ENCODE measurements at regions not wholly inside any gene's neighbourhood (a gene's known extent, or its start where the extent isn't known, plus 50 kb on each side); places are given as distances from the start of the nearest gene placed in this dataset.

- no peak for DNase-seq
- Mint-ChIP-seq H3K9me3 (ENCODE audit: low read depth) (peaks cover 5% of the 10 kb centered on the region), H3K27me3 (peaks cover 8% of the 10 kb centered on the region), H3K4me3 (no peak overlapping the region), H3K27ac (no peak overlapping the region), H3K4me1 (peaks cover 6% of the 10 kb centered on the region), H3K36me3 (ENCODE audit: low read depth) (no peaks in the 10 kb centered on the region)
- ChIA-PET POLR2A (no interaction called here), CTCF (interaction anchor here (0.6 kb wide), 1 partner anchor 26 kb away, joined by 3 read pairs; no protein-coding TSS in a partner anchor)
- intact Hi-C loops (cut with DNase I, micrococcal nuclease): no loop called here
- ATAC-seq: no peak
Observed at GRCh38 chr1:221337106-221337505, 404.8 kb downstream of the DUSP10 start.

GRCh38 chr1:221343136-221343535 lies 398.8 kb downstream of the DUSP10 start:
- DNase-seq: no peak
- H3K4me1 Mint-ChIP-seq: no peaks in the 10 kb centered on the region
- H3K36me3 Mint-ChIP-seq (ENCODE audit: low read depth): no peaks in the 10 kb centered on the region
- ChIA-PET POLR2A (no interaction called here), CTCF (no interaction called here)
- peaks cover 6% of the 10 kb centered on the region for H3K27me3 Mint-ChIP-seq
- ATAC-seq: no peak
- no peak overlapping the region for H3K4me3 Mint-ChIP-seq
- no peak overlapping the region for H3K27ac Mint-ChIP-seq
- intact Hi-C loops (cut with DNase I, micrococcal nuclease): no loop called here
- no peaks in the 10 kb centered on the region for H3K9me3 Mint-ChIP-seq (ENCODE audit: low read depth)

GRCh38 chr1:221343607-221344006 lies 398.3 kb downstream of the DUSP10 start:
- Mint-ChIP-seq H3K4me3 (no peak overlapping the region), H3K27me3 (peaks cover 4% of the 10 kb centered on the region), H3K27ac (no peak overlapping the region), H3K36me3 (ENCODE audit: low read depth) (no peaks in the 10 kb centered on the region), H3K4me1 (no peaks in the 10 kb centered on the region), H3K9me3 (ENCODE audit: low read depth) (no peaks in the 10 kb centered on the region)
- ChIA-PET POLR2A (no interaction called here), CTCF (no interaction called here)
- DNase-seq (no peak), ATAC-seq (no peak)
- intact Hi-C loops (cut with DNase I, micrococcal nuclease): no loop called here

- ChIA-PET POLR2A (no interaction called here), CTCF (no interaction called here)
- Mint-ChIP-seq H3K4me3 (no peak overlapping the region), H3K36me3 (ENCODE audit: low read depth) (no peaks in the 10 kb centered on the region), H3K27ac (no peak overlapping the region), H3K9me3 (ENCODE audit: low read depth) (no peaks in the 10 kb centered on the region), H3K4me1 (no peaks in the 10 kb centered on the region), H3K27me3 (peaks cover 4% of the 10 kb centered on the region)
- intact Hi-C loops (cut with DNase I, micrococcal nuclease): no loop called here
- DNase-seq (no peak), ATAC-seq (no peak)
Observed at GRCh38 chr1:221344693-221345092, 397.2 kb downstream of the DUSP10 start.

- POLR2A ChIA-PET: no interaction called here
- intact Hi-C loops (cut with DNase I, micrococcal nuclease): no loop called here
- peaks cover 4% of the 10 kb centered on the region for H3K27me3 Mint-ChIP-seq
Observed at GRCh38 chr1:221347706-221348105, 394.2 kb downstream of the DUSP10 start.

GRCh38 chr1:221350091-221350490 lies 391.8 kb downstream of the DUSP10 start:
- ChIA-PET POLR2A (no interaction called here), CTCF (no interaction called here)
- Mint-ChIP-seq H3K4me1 (no peaks in the 10 kb centered on the region), H3K27ac (no peak overlapping the region), H3K36me3 (ENCODE audit: low read depth) (no peaks in the 10 kb centered on the region), H3K9me3 (ENCODE audit: low read depth) (no peaks in the 10 kb centered on the region), H3K27me3 (peaks cover 2% of the 10 kb centered on the region), H3K4me3 (no peak overlapping the region)
- DNase-seq (no peak), ATAC-seq (no peak)
- intact Hi-C loops (cut with DNase I, micrococcal nuclease): no loop called here

More at GRCh38 chr1:221347706-221348105, 394.2 kb downstream of the DUSP10 start:
- Mint-ChIP-seq H3K9me3 (ENCODE audit: low read depth) (no peaks in the 10 kb centered on the region), H3K4me1 (no peaks in the 10 kb centered on the region), H3K4me3 (no peak overlapping the region), H3K36me3 (ENCODE audit: low read depth) (no peaks in the 10 kb centered on the region), H3K27ac (no peak overlapping the region)
- CTCF ChIA-PET: no interaction called here
- no peak for DNase-seq
- no peak for ATAC-seq

GRCh38 chr1:221356693-221357092 lies 385.2 kb downstream of the DUSP10 start:
- no peaks in the 10 kb centered on the region for H3K36me3 Mint-ChIP-seq (ENCODE audit: low read depth)
- no peak overlapping the region for H3K27ac Mint-ChIP-seq
- no peak overlapping the region for H3K4me3 Mint-ChIP-seq
- ATAC-seq (no peak), DNase-seq (no peak)
- no peaks in the 10 kb centered on the region for H3K4me1 Mint-ChIP-seq
- POLR2A ChIA-PET: no interaction called here
- H3K27me3 Mint-ChIP-seq: peaks cover 6% of the 10 kb centered on the region
- H3K9me3 Mint-ChIP-seq (ENCODE audit: low read depth): no peaks in the 10 kb centered on the region
- CTCF ChIA-PET: no interaction called here
- intact Hi-C loops (cut with DNase I, micrococcal nuclease): no loop called here

- intact Hi-C loops (cut with DNase I, micrococcal nuclease): no loop called here
- no peak overlapping the region for H3K27ac Mint-ChIP-seq
- ATAC-seq: no peak
Observed at GRCh38 chr1:221363039-221363438, 378.9 kb downstream of the DUSP10 start.

GRCh38 chr1:221366495-221367110 lies 375.3 kb downstream of the DUSP10 start:
- DNase-seq (no peak), ATAC-seq (no peak)
- intact Hi-C loops (cut with DNase I, micrococcal nuclease): no loop called here
- Mint-ChIP-seq H3K9me3 (ENCODE audit: low read depth) (no peaks in the 10 kb centered on the region), H3K4me3 (no peak overlapping the region), H3K4me1 (no peaks in the 10 kb centered on the region), H3K27ac (no peak overlapping the region), H3K27me3 (peaks cover 6% of the 10 kb centered on the region), H3K36me3 (ENCODE audit: low read depth) (no peaks in the 10 kb centered on the region)
- CTCF ChIA-PET: interaction anchor here (0.5 kb wide), 1 partner anchor 102 kb away, joined by 3 read pairs; no protein-coding TSS in a partner anchor
- POLR2A ChIA-PET: no interaction called here

More at GRCh38 chr1:221363039-221363438, 378.9 kb downstream of the DUSP10 start:
- Mint-ChIP-seq H3K9me3 (ENCODE audit: low read depth) (no peaks in the 10 kb centered on the region), H3K4me3 (no peak overlapping the region), H3K27me3 (peaks cover 7% of the 10 kb centered on the region), H3K36me3 (ENCODE audit: low read depth) (no peaks in the 10 kb centered on the region), H3K4me1 (no peaks in the 10 kb centered on the region)
- POLR2A ChIA-PET: no interaction called here
- DNase-seq: no peak
- CTCF ChIA-PET: interaction anchor here (0.7 kb wide), 1 partner anchor 26 kb away, joined by 3 read pairs; no protein-coding TSS in a partner anchor

- DNase-seq (no peak), ATAC-seq (no peak)
- ChIA-PET CTCF (no interaction called here), POLR2A (no interaction called here)
- Mint-ChIP-seq H3K36me3 (ENCODE audit: low read depth) (no peaks in the 10 kb centered on the region), H3K27me3 (peaks cover 3% of the 10 kb centered on the region), H3K27ac (no peak overlapping the region), H3K4me3 (no peak overlapping the region), H3K4me1 (no peaks in the 10 kb centered on the region), H3K9me3 (ENCODE audit: low read depth) (no peaks in the 10 kb centered on the region)
- intact Hi-C loops (cut with DNase I, micrococcal nuclease): no loop called here
Observed at GRCh38 chr1:221371705-221372104, 370.2 kb downstream of the DUSP10 start.

GRCh38 chr1:221373795-221374194 lies 368.1 kb downstream of the DUSP10 start:
- intact Hi-C loops (cut with DNase I, micrococcal nuclease): no loop called here
- DNase-seq: no peak
- Mint-ChIP-seq H3K4me1 (no peaks in the 10 kb centered on the region), H3K27ac (no peak overlapping the region), H3K4me3 (no peak overlapping the region), H3K36me3 (ENCODE audit: low read depth) (no peaks in the 10 kb centered on the region), H3K9me3 (ENCODE audit: low read depth) (no peaks in the 10 kb centered on the region), H3K27me3 (peaks cover 3% of the 10 kb centered on the region)
- CTCF ChIA-PET: interaction anchor here (0.7 kb wide), 1 partner anchor 15 kb away, joined by 3 read pairs; no protein-coding TSS in a partner anchor
- ATAC-seq: no peak
- POLR2A ChIA-PET: no interaction called here

- DNase-seq: no peak
- Mint-ChIP-seq H3K4me1 (no peaks in the 10 kb centered on the region), H3K36me3 (ENCODE audit: low read depth) (no peaks in the 10 kb centered on the region), H3K27ac (no peak overlapping the region), H3K9me3 (ENCODE audit: low read depth) (no peaks in the 10 kb centered on the region), H3K27me3 (no peaks in the 10 kb centered on the region), H3K4me3 (no peak overlapping the region)
- intact Hi-C loops (cut with DNase I, micrococcal nuclease): no loop called here
- POLR2A ChIA-PET: no interaction called here
- ATAC-seq: no peak
- CTCF ChIA-PET: no interaction called here
Observed at GRCh38 chr1:221376286-221376685, 365.6 kb downstream of the DUSP10 start.
